ENCODE measurements at regions not wholly inside any gene's neighbourhood (a gene's known extent, or its start where the extent isn't known, plus 50 kb on each side); places are given as distances from the start of the nearest gene placed in this dataset.
A peak's percentile ranks its signal among the peaks of the same experiment; 100 is the strongest.

GRCh38 chr5:145708169-145708568 lies 127.0 kb downstream of the PRELID2 start:
- no peaks in the 10 kb centered on the region for H3K36me3 ChIP-seq
- TF ChIP-seq CTCF (IDR thresholded peaks at IDR 0.05) = no peak
- no peak overlapping the region for H3K27ac ChIP-seq
- no peaks in the 10 kb centered on the region for H3K9me3 ChIP-seq
- no peaks in the 10 kb centered on the region for H3K27me3 ChIP-seq
- no peak overlapping the region for H3K4me3 ChIP-seq
- no peak for DNase-seq (ENCODE audit: low spot score)
- H3K4me1 ChIP-seq = no peaks in the 10 kb centered on the region

- no peak for DNase-seq (ENCODE audit: low spot score)
- TF ChIP-seq CTCF (IDR thresholded peaks at IDR 0.05) = no peak
- H3K36me3 ChIP-seq = no peaks in the 10 kb centered on the region
- no peaks in the 10 kb centered on the region for H3K27me3 ChIP-seq
- H3K27ac ChIP-seq = no peak overlapping the region
- H3K4me3 ChIP-seq = no peak overlapping the region
- no peaks in the 10 kb centered on the region for H3K9me3 ChIP-seq
- H3K4me1 ChIP-seq = no peaks in the 10 kb centered on the region
Observed at GRCh38 chr5:145704724-145705123, 130.4 kb downstream of the PRELID2 start.

- Histone ChIP-seq H3K36me3 (no peaks in the 10 kb centered on the region), H3K9me3 (no peaks in the 10 kb centered on the region), H3K27me3 (no peaks in the 10 kb centered on the region), H3K4me3 (no peak overlapping the region), H3K4me1 (no peaks in the 10 kb centered on the region), H3K27ac (no peak overlapping the region)
- TF ChIP-seq CTCF (IDR thresholded peaks at IDR 0.05) = no peak
- no peak for DNase-seq (ENCODE audit: low spot score)
Observed at GRCh38 chr5:145703856-145704255, 131.3 kb downstream of the PRELID2 start.

GRCh38 chr5:145701404-145701803 lies 133.7 kb downstream of the PRELID2 start:
- Histone ChIP-seq H3K9me3 (no peaks in the 10 kb centered on the region), H3K36me3 (no peaks in the 10 kb centered on the region)

GRCh38 chr5:145699846-145700245 lies 135.3 kb downstream of the PRELID2 start:
- Histone ChIP-seq H3K4me3 (no peak overlapping the region), H3K9me3 (no peaks in the 10 kb centered on the region), H3K27ac (no peak overlapping the region), H3K36me3 (no peaks in the 10 kb centered on the region), H3K27me3 (no peaks in the 10 kb centered on the region), H3K4me1 (no peaks in the 10 kb centered on the region)
- DNase-seq (ENCODE audit: low spot score) = no peak
- TF ChIP-seq CTCF (IDR thresholded peaks at IDR 0.05) = no peak

More at GRCh38 chr5:145701404-145701803, 133.7 kb downstream of the PRELID2 start:
- Histone ChIP-seq H3K27me3 (no peaks in the 10 kb centered on the region), H3K27ac (no peak overlapping the region), H3K4me3 (no peak overlapping the region), H3K4me1 (no peaks in the 10 kb centered on the region)
- no peak for TF ChIP-seq CTCF (IDR thresholded peaks at IDR 0.05)
- no peak for DNase-seq (ENCODE audit: low spot score)

- H3K27ac ChIP-seq = no peak overlapping the region
- H3K27me3 ChIP-seq = no peaks in the 10 kb centered on the region
- peak in 1 of 2 donors; percentile 52 for TF ChIP-seq CTCF (IDR thresholded peaks at IDR 0.05)
- DNase-seq (ENCODE audit: low spot score) = no peak
- H3K4me3 ChIP-seq = no peak overlapping the region
- no peaks in the 10 kb centered on the region for H3K4me1 ChIP-seq
- no peaks in the 10 kb centered on the region for H3K36me3 ChIP-seq
- no peaks in the 10 kb centered on the region for H3K9me3 ChIP-seq
Observed at GRCh38 chr5:145697251-145697990, 137.7 kb downstream of the PRELID2 start.

Data from right atrium auricular region (tissue), 2 donors.